T-cell (primary cell): ENCODE measurements at regions not wholly inside any gene's neighbourhood (a gene's known extent, or its start where the extent isn't known, plus 50 kb on each side); places are given as distances from the start of the nearest gene placed in this dataset.

Source experiments
- ATAC-seq, 4 experiments: fragments of 200-7000 bp in 3 of 4; fragments of 150-1000 bp in 1 of 4; cut with Tn5 transposase; replicated peaks in 1 of 4; 1 replicate in 3 of 4; 2 replicates in 1 of 4; pipeline ENCODE4 v1.10.0; 2021; ENCODE audit warnings: moderate library complexity in 3 of 4, mild to moderate bottlenecking in 2 of 4, moderate number of reproducible peaks in 1 of 4
- CTCF ChIA-PET, 2 donors: fragments of 300-600 bp; sonication (Branson Sonifier 250); formaldehyde crosslinking; loops; one replicate each; lab custom pipeline; 2022; ENCODE audit warnings: antibody characterized with exemption in 2 of 2; lab: Charles Lee
- POLR2A ChIA-PET, 2 donors: fragments of 300-600 bp; sonication (Branson Sonifier 250); formaldehyde crosslinking; loops; one replicate each; lab custom pipeline; 2022; ENCODE audit warnings: antibody characterized with exemption in 2 of 2; lab: Charles Lee
- DNase-seq, 35 experiments: peaks; one replicate each; pipeline versions ENCODE4 v3.0.0 to v3.0.0-alpha.2; 2013 to 2023
- H3K27ac ChIP-seq: one replicate; pipeline ENCODE4 v1.5.1; 2013; ENCODE audit warnings: low read length
- H3K27me3 ChIP-seq, 2 experiments: replicated peaks in 1 of 2; 1 replicate in 1 of 2; 2 replicates in 1 of 2; pipeline versions ENCODE4 v1.6.1 to v1.7.0; 2013; ENCODE audit warnings: low read length in 1 of 2, mixed read lengths in 1 of 2; ENCODE audit not compliant: control insufficient read depth in 2 of 2, insufficient read depth in 2 of 2; ENCODE audit errors: extremely low read depth in 1 of 2
- H3K36me3 ChIP-seq, 2 donors: 1 replicate in 1 of 2; 2 replicates in 1 of 2; pipeline versions ENCODE4 v1.6.1 to v1.7.0; 2013; ENCODE audit warnings: low read length in 1 of 2; ENCODE audit not compliant: control insufficient read depth in 2 of 2, insufficient read depth in 1 of 2; ENCODE audit errors: extremely low read depth in 1 of 2
- H3K4me1 ChIP-seq, 2 experiments: 1 replicate in 1 of 2; 2 replicates in 1 of 2; pipeline versions ENCODE4 v1.6.1 to v1.7.0; 2013; ENCODE audit warnings: low read length in 2 of 2, mixed read lengths in 1 of 2; ENCODE audit not compliant: insufficient read depth in 2 of 2, control insufficient read depth in 1 of 2; ENCODE audit errors: extremely low read depth in 1 of 2
- H3K4me3 ChIP-seq, 2 donors: 1 replicate in 1 of 2; 2 replicates in 1 of 2; pipeline versions ENCODE4 v1.5.1 to v1.7.0; 2013; ENCODE audit warnings: mild to moderate bottlenecking in 2 of 2, low read length in 1 of 2, moderate library complexity in 1 of 2; ENCODE audit not compliant: control insufficient read depth in 1 of 2; ENCODE audit errors: extremely low read depth in 1 of 2
- H3K9me3 ChIP-seq: 2 replicates; pipeline ENCODE4 v1.7.0; 2013
- H3K27ac Mint-ChIP-seq, 2 donors: one replicate each; pipeline ENCODE4 v1.8.0; 2020 to 2021; ENCODE audit warnings: mild to moderate bottlenecking in 2 of 2, mixed read lengths in 2 of 2
- H3K27me3 Mint-ChIP-seq, 2 donors: one replicate each; pipeline ENCODE4 v1.8.0; 2021 to 2022; ENCODE audit warnings: mixed read lengths in 2 of 2
- H3K36me3 Mint-ChIP-seq: one replicate; pipeline ENCODE4 v1.8.0; 2021; ENCODE audit warnings: mixed read lengths
- H3K4me1 Mint-ChIP-seq, 3 donors: one replicate each; pipeline ENCODE4 v1.8.0; 2020 to 2022; ENCODE audit warnings: mixed read lengths in 3 of 3, mild to moderate bottlenecking in 1 of 3
- H3K4me3 Mint-ChIP-seq, 3 donors: one replicate each; pipeline ENCODE4 v1.8.0; 2020 to 2022; ENCODE audit warnings: mild to moderate bottlenecking in 3 of 3, mixed read lengths in 3 of 3, moderate library complexity in 3 of 3
- H3K9me3 Mint-ChIP-seq, 3 donors: one replicate each; pipeline ENCODE4 v1.8.0; 2020 to 2022; ENCODE audit warnings: mixed read lengths in 3 of 3
- WGBS: methylation state at CpG from one replicate; pipeline ENCODE4 v1.1.5; 2013; ENCODE audit warnings: missing lambda C conversion rate; ENCODE audit not compliant: insufficient coverage; 5-methylcytosine and 5-hydroxymethylcytosine counted together

DNA sequence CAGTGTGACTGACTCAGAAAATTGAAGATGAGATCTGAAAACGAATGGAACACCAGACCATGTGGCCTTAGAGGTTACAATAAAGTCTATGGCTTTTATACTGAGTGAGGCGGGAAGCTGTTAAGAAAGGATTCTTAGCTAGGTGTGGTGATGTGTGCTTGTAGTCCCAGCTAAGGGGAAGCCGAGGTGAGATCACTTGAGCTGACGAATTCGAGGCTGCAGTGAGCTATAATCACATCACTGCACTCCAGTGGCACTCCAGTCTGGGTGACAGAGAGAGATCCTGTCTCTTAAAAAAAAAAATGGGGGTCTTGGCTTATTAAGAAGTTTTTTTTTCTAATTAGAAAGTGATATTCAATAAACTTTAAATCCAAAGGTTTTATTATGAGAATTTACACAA is 678.6 kb downstream of the TMTC2 start:
- WGBS: 61% methylated on average over 5 of the region's 5 CpGs
- POLR2A ChIA-PET: no interaction called here
- no peaks in the 10 kb centered on the region for H3K9me3 ChIP-seq
- DNase-seq: no peak
- Mint-ChIP-seq H3K36me3 (no peaks in the 10 kb centered on the region), H3K27me3 (no peaks in the 10 kb centered on the region), H3K4me3 (no peak overlapping the region), H3K9me3 (no peaks in the 10 kb centered on the region), H3K4me1 (no peaks in the 10 kb centered on the region), H3K27ac (no peak overlapping the region)
- no peak for ATAC-seq
- H3K27ac ChIP-seq: no peak overlapping the region
- H3K4me1 ChIP-seq: no peaks in the 10 kb centered on the region
- no peak overlapping the region for H3K4me3 ChIP-seq
- CTCF ChIA-PET: no interaction called here
- no peaks in the 10 kb centered on the region for H3K36me3 ChIP-seq
- no peaks in the 10 kb centered on the region for H3K27me3 ChIP-seq

DNA sequence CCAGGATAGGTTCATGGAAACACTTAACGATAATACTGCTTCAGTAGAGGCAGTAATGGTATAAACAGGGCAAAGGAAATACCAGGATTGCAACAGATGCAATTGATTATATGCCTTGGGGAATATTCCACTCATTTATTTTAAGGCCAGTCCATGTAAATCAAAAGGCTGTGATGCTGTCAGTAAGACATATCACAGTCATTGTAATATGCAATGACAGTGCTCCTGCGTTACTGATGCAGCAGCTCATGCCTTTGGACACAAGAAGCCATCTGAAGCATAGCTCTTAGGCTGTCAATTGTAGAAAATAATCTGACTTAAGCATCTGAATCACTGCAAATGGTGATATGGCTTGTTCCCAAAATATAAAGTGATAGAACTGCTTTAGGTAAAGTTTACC is 674.8 kb downstream of the TMTC2 start:
- H3K4me3 ChIP-seq: no peak overlapping the region
- no peak for DNase-seq
- no peaks in the 10 kb centered on the region for H3K4me1 Mint-ChIP-seq
- H3K27me3 Mint-ChIP-seq: no peaks in the 10 kb centered on the region
- no peaks in the 10 kb centered on the region for H3K27me3 ChIP-seq
- no peak overlapping the region for H3K4me3 Mint-ChIP-seq
- H3K4me1 ChIP-seq: no peaks in the 10 kb centered on the region
- no peak for ATAC-seq
- CTCF ChIA-PET: no interaction called here
- WGBS: 86% methylated on average over 1 of the region's 2 CpGs
- no peaks in the 10 kb centered on the region for H3K9me3 Mint-ChIP-seq
- H3K27ac ChIP-seq: no peak overlapping the region
- no peaks in the 10 kb centered on the region for H3K36me3 ChIP-seq
- no peaks in the 10 kb centered on the region for H3K36me3 Mint-ChIP-seq
- no peak overlapping the region for H3K27ac Mint-ChIP-seq
- no peaks in the 10 kb centered on the region for H3K9me3 ChIP-seq
- POLR2A ChIA-PET: no interaction called here

DNA sequence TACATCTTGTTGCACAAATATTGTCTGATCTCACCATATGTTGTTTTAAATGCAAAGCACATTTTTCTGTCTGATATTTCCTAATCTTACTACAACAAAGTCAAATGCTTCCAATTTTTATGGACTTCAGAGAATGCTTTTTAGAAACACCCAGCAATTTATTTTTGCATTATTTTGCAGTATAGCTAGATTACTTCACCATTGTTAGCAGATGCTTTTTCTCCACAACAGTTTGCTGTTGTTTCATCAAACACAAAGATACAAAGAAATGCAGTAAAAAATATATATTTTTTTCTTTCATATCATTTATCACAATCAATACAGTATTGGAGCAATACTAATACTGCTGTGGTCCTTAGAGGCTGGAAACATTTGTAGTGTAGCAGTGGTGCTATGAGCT is 674.4 kb downstream of the TMTC2 start:
- ATAC-seq (no peak), DNase-seq (no peak)
- no peaks in the 10 kb centered on the region for H3K4me1 ChIP-seq
- POLR2A ChIA-PET: no interaction called here
- H3K4me1 Mint-ChIP-seq: no peaks in the 10 kb centered on the region
- no peaks in the 10 kb centered on the region for H3K9me3 ChIP-seq
- H3K27me3 ChIP-seq: no peaks in the 10 kb centered on the region
- H3K27me3 Mint-ChIP-seq: no peaks in the 10 kb centered on the region
- H3K36me3 ChIP-seq: no peaks in the 10 kb centered on the region
- H3K27ac Mint-ChIP-seq: no peak overlapping the region
- H3K4me3 Mint-ChIP-seq: no peak overlapping the region
- CTCF ChIA-PET: no interaction called here
- H3K4me3 ChIP-seq: no peak overlapping the region
- no peak overlapping the region for H3K27ac ChIP-seq
- no peaks in the 10 kb centered on the region for H3K9me3 Mint-ChIP-seq
- no peaks in the 10 kb centered on the region for H3K36me3 Mint-ChIP-seq

DNA sequence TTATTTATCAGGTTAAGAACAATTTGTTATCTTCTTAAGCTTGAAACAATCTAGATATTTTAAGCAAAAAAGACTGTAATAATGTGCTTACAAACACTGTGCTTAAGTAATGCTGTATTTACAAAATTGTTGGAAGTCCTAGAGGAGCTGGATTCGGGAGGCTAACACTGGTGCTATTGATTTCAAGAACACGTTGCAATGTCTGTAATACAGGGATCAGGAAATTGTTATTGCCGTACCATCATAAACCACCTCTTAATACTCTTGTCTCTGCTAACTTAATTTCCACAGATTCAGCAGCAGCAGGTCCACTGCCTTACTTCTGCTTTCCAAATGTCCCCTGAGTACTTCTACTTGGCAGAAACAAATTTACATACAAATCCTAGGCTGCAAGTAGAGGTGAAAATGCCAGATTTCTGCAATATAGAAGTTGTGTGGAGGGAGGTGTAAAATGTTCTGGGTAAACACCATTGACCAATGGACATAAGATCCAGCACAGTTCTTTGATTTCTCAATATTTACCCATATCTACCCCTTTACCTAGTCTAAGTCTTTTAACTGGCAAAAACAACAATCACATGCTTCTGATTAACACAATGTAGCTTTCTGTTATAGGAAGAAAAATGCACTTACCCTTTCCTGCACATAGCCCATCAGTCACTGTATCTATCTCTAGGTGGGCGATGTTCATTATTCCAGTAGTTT is 663.4 kb downstream of the TMTC2 start:
- Mint-ChIP-seq H3K4me3 (no peak overlapping the region), H3K27ac (no peak overlapping the region)
- CTCF ChIA-PET: no interaction called here

DNA sequence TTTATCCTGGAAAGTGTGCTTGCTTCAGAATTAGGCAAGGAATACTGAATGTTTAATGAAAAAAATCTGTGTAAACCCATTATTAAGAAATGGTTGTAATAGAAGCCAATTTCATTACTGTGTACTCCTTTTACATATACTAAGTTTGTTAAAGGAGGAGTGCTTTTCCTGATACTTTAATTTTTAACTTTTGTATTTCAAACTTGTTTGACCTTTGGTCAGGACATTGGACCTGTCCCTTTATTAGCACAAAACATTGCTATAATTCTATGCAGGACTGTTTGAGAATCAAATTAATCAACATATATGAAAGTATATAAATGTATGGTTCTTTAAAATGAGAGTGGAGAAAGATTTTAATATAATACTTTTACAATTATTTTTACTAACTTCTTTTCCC is 659.6 kb downstream of the TMTC2 start:
- H3K27ac Mint-ChIP-seq: no peak overlapping the region
- CTCF ChIA-PET: no interaction called here
- H3K36me3 ChIP-seq: no peaks in the 10 kb centered on the region
- H3K9me3 Mint-ChIP-seq: no peaks in the 10 kb centered on the region
- no peaks in the 10 kb centered on the region for H3K27me3 Mint-ChIP-seq
- no peaks in the 10 kb centered on the region for H3K4me1 Mint-ChIP-seq
- H3K27me3 ChIP-seq: no peaks in the 10 kb centered on the region
- H3K27ac ChIP-seq: no peak overlapping the region
- no peaks in the 10 kb centered on the region for H3K36me3 Mint-ChIP-seq
- H3K4me1 ChIP-seq: no peaks in the 10 kb centered on the region
- POLR2A ChIA-PET: no interaction called here
- no peak for DNase-seq
- no peak overlapping the region for H3K4me3 ChIP-seq
- H3K9me3 ChIP-seq: no peaks in the 10 kb centered on the region
- no peak overlapping the region for H3K4me3 Mint-ChIP-seq
- ATAC-seq: no peak

More for the DNA sequence above, 663.4 kb downstream of the TMTC2 start:
- POLR2A ChIA-PET: no interaction called here
- Histone ChIP-seq H3K4me3 (no peak overlapping the region), H3K9me3 (no peaks in the 10 kb centered on the region), H3K27ac (no peak overlapping the region), H3K36me3 (no peaks in the 10 kb centered on the region), H3K27me3 (no peaks in the 10 kb centered on the region), H3K4me1 (no peaks in the 10 kb centered on the region)
- no CpG with 5 or more reads among the region's 4 CpGs for WGBS
- H3K4me1 Mint-ChIP-seq: no peaks in the 10 kb centered on the region
- no peak for ATAC-seq
- no peak for DNase-seq
- peaks cover 0 to 2% (median 0%) of the 10 kb centered on the region in 3 donors for H3K9me3 Mint-ChIP-seq
- no peaks in the 10 kb centered on the region for H3K36me3 Mint-ChIP-seq
- no peaks in the 10 kb centered on the region for H3K27me3 Mint-ChIP-seq

DNA sequence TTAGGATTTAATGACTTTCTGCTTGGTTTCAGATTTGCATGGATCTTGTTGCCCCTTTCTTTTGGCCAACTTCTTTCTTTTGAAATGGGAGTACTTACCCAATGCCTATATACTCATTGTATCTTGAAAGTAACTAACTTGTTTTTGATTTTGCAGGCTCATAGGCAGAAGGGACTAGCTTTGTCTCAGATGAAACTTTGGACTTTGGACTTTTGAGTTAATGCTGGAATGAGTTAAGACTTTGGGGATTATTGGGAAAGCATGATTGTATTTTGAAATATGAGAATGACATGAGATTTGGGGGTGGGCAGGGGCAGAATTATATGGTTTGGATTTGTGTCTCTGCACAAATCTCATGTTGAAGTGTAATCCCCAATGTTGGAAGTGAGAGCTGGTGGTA is 657.1 kb downstream of the TMTC2 start:
- Histone ChIP-seq H3K4me1 (no peaks in the 10 kb centered on the region), H3K27me3 (no peaks in the 10 kb centered on the region), H3K4me3 (no peak overlapping the region), H3K27ac (no peak overlapping the region), H3K9me3 (no peaks in the 10 kb centered on the region), H3K36me3 (no peaks in the 10 kb centered on the region)
- Mint-ChIP-seq H3K4me1 (no peaks in the 10 kb centered on the region), H3K27ac (no peak overlapping the region), H3K9me3 (peaks cover 0 to 4% (median 0%) of the 10 kb centered on the region in 3 donors), H3K4me3 (no peak overlapping the region), H3K27me3 (no peaks in the 10 kb centered on the region), H3K36me3 (no peaks in the 10 kb centered on the region)
- POLR2A ChIA-PET: no interaction called here
- no peak for DNase-seq
- no peak for ATAC-seq
- CTCF ChIA-PET: no interaction called here

DNA sequence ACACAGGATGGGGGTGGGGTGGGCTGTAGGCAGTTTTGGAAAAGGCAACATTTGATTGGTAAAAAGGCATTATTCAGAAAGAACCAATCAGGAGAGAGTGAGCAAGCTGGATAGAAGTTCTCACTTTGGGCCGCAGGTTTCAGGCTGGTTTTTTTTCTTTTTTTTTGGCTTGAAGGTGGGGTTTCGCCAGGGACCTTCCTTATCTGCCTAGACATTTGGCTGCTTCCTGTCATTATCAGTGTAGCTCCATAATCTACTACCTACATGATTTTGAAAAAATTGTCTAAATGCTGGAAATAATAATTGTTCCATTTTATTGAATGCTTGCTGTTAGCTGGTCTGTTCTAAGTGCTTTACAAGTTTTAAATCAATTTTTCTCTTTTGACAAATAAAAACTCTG is 649.0 kb downstream of the TMTC2 start:
- no peak overlapping the region for H3K27ac ChIP-seq
- H3K4me3 ChIP-seq: no peak overlapping the region
- ChIA-PET CTCF (no interaction called here), POLR2A (no interaction called here)
- Mint-ChIP-seq H3K9me3 (peaks cover 0 to 5% (median 0%) of the 10 kb centered on the region in 3 donors), H3K27ac (no peak overlapping the region), H3K4me1 (no peaks in the 10 kb centered on the region), H3K27me3 (no peaks in the 10 kb centered on the region), H3K4me3 (no peak overlapping the region), H3K36me3 (no peaks in the 10 kb centered on the region)
- no peaks in the 10 kb centered on the region for H3K36me3 ChIP-seq
- H3K9me3 ChIP-seq: no peaks in the 10 kb centered on the region
- WGBS: no CpG with 5 or more reads among the region's 2 CpGs
- ATAC-seq: no peak
- H3K4me1 ChIP-seq: no peaks in the 10 kb centered on the region
- H3K27me3 ChIP-seq: no peaks in the 10 kb centered on the region
- no peak for DNase-seq
